ENCODE measurements at regions not wholly inside any gene's neighbourhood (a gene's known extent, or its start where the extent isn't known, plus 50 kb on each side); places are given as distances from the start of the nearest gene placed in this dataset.
"Not testable (repeated sequence)": the region's sequence is repeated elsewhere in the genome, so short reads cannot be mapped to it uniquely, and the experiment has no call there.

DNA sequence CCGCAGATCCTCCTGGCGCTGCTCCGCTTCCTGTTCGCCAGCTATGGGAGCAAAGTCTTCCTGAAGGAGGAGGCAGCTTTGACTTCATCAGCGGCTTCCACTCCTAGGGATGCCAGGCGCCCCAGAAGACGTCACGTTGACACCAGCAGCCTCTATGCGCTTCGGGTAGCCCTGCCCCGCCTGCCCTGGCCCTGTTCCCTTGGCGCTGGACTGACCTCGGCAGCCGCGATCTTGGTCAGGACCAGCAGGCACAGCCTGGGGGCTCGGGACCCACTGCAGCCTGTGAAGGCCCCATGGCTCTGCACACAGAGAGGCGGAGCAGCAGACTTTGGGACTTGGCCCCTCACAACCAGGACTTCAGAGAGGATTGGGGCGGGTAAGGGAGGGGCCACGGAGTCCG is 957.8 kb downstream of the RPIA start:
- H3K27me3 ChIP-seq (replicated peaks; ENCODE audit: insufficient read depth); H3K4me3 ChIP-seq; H3K4me1 ChIP-seq (replicated peaks); intact Hi-C loops (cut with DNase I); DNase-seq (ENCODE audit: low spot score); H3K9me3 ChIP-seq; H3K27ac ChIP-seq; H3K36me3 ChIP-seq: not testable (repeated sequence)
- 65% methylated on average over 3 of the region's 20 CpGs for WGBS

- DNase-seq (ENCODE audit: low spot score); H3K36me3 ChIP-seq; H3K9me3 ChIP-seq; H3K27me3 ChIP-seq (replicated peaks; ENCODE audit: insufficient read depth); H3K4me3 ChIP-seq; H3K4me1 ChIP-seq (replicated peaks); intact Hi-C loops (cut with DNase I); H3K27ac ChIP-seq: not testable (repeated sequence)
- 90% methylated on average over 4 of the region's 4 CpGs for WGBS
These were observed 987.8 kb downstream of the RPIA start for GRCh38 chr2:89679254-89679653.

Small RNAs in the stretch of these regions (small RNA-seq; reads per million reads assigned to genes)
- gene RF00001 = 0 reads per million in 2 donors

All from prostate gland (tissue), 2 donors.